SK-N-SH (cell line): ENCODE measurements at regions not wholly inside any gene's neighbourhood (a gene's known extent, or its start where the extent isn't known, plus 50 kb on each side); places are given as distances from the start of the nearest gene placed in this dataset.

Source experiments
- CTCF ChIA-PET: fragments of 300-600, 350-600 bp; formaldehyde crosslinking; extraction: SDS; loops from one replicate; lab custom pipeline; 2021; lab: Yijun Ruan, JAX
- POLR2A ChIA-PET: fragments of 350-600 bp; sonication (Branson Sonifier 250); formaldehyde crosslinking; extraction: SDS; loops from one replicate; lab custom pipeline; 2020; ENCODE audit warnings: antibody characterized with exemption, inconsistent platforms; lab: Yijun Ruan, JAX
- DNase-seq: peaks from one replicate; pipeline ENCODE4 v3.0.0; 2012
- H2AFZ ChIP-seq: fragments of 200-600 bp; sonication (generic); 2 replicates; pipeline ENCODE4 v1.8.1; 2016; ENCODE audit warnings: antibody characterized with exemption, mild to moderate bottlenecking, low read depth
- H3F3A ChIP-seq: fragments of 200-600 bp; sonication (generic); replicated peaks from 2 replicates; pipeline ENCODE3; 2016; ENCODE audit warnings: antibody characterized with exemption, mild to moderate bottlenecking; ENCODE audit not compliant: insufficient read depth
- H3K27ac ChIP-seq, 2 experiments: fragments of 200-500 bp in 1 of 2; fragments of 200-600 bp in 1 of 2; sonication (Bioruptor generic) in 1 of 2; sonication (generic), shearing (Covaris generic) in 1 of 2; 2 replicates each; pipeline versions ENCODE4 v1.5.1 to v1.6.1; 2014 to 2016; ENCODE audit warnings: low read depth in 2 of 2, inconsistent platforms in 1 of 2, low read length in 1 of 2, mild to moderate bottlenecking in 1 of 2, mixed read lengths in 1 of 2
- H3K27me3 ChIP-seq: fragments of 200-600 bp; sonication (generic), shearing (Covaris generic); 2 replicates; pipeline ENCODE4 v1.6.1; 2016; ENCODE audit warnings: mixed run types; ENCODE audit not compliant: insufficient read depth
- H3K36me3 ChIP-seq, 2 experiments: fragments of 200-500 bp in 1 of 2; fragments of 200-600 bp in 1 of 2; sonication (Bioruptor generic) in 1 of 2; sonication (generic) in 1 of 2; replicated peaks in 1 of 2; 2 replicates each; pipeline versions ENCODE3 to v1.5.1; 2014 to 2016; ENCODE audit warnings: low read length in 1 of 2, mild to moderate bottlenecking in 1 of 2; ENCODE audit not compliant: insufficient read depth in 2 of 2, control insufficient read depth in 1 of 2
- H3K4me1 ChIP-seq, 2 experiments: fragments of 200-500 bp in 1 of 2; fragments of 200-600 bp in 1 of 2; sonication (Bioruptor generic) in 1 of 2; sonication (generic), shearing (Covaris generic) in 1 of 2; 2 replicates each; pipeline versions ENCODE4 v1.5.1 to v1.6.1; 2014 to 2016; ENCODE audit warnings: low read depth in 1 of 2, low read length in 1 of 2, mixed run types in 1 of 2; ENCODE audit not compliant: insufficient read depth in 2 of 2, control insufficient read depth in 1 of 2
- H3K4me2 ChIP-seq: fragments of 200-600 bp; sonication (generic), shearing (Covaris generic); 2 replicates; pipeline ENCODE4 v1.6.1; 2017; ENCODE audit warnings: mixed run types
- H3K4me3 ChIP-seq, 2 experiments: fragments of 200-500 bp in 1 of 2; fragments of 200-600 bp in 1 of 2; sonication (Bioruptor generic) in 1 of 2; sonication (generic), shearing (Covaris generic) in 1 of 2; 2 replicates each; pipeline versions ENCODE4 v1.5.1 to v1.8.1; 2014 to 2016; ENCODE audit warnings: low read depth in 2 of 2, inconsistent platforms in 1 of 2, low read length in 1 of 2, mild to moderate bottlenecking in 1 of 2, mixed read lengths in 1 of 2, moderate library complexity in 1 of 2
- H3K79me2 ChIP-seq: fragments of 200-600 bp; sonication (generic); 2 replicates; pipeline ENCODE4 v1.8.1; 2017; ENCODE audit warnings: mild to moderate bottlenecking; ENCODE audit not compliant: insufficient read depth
- H3K9ac ChIP-seq: fragments of 200-600 bp; sonication (generic); 2 replicates; pipeline ENCODE4 v1.6.1; 2017; ENCODE audit warnings: mixed run types
- H3K9me2 ChIP-seq: fragments of 200-600 bp; sonication (generic); 2 replicates; pipeline ENCODE4 v1.6.1; 2017; ENCODE audit warnings: mixed run types
- H3K9me3 ChIP-seq: fragments of 200-600 bp; sonication (generic); 2 replicates; pipeline ENCODE4 v1.6.1; 2017; ENCODE audit warnings: mixed run types, mild to moderate bottlenecking, moderate library complexity
- H4K20me1 ChIP-seq: fragments of 200-600 bp; sonication (generic); 2 replicates; pipeline ENCODE4 v1.6.1; 2017; ENCODE audit warnings: mild to moderate bottlenecking, mixed run types; ENCODE audit not compliant: insufficient read depth
- CHD2 ChIP-seq: fragments of 150-350 bp; IDR thresholded peaks from 2 replicates; pipeline ENCODE4 v1.6.1; 2018; ENCODE audit warnings: low read length; ENCODE audit not compliant: partially characterized antibody
- FOSL2 ChIP-seq: IDR thresholded peaks from 2 replicates; pipeline ENCODE4 v1.4.0; 2012; ENCODE audit warnings: low read depth, mild to moderate bottlenecking, moderate library complexity, borderline replicate concordance
- FOXJ3 ChIP-seq: sonication (generic); formaldehyde crosslinking; IDR thresholded peaks from 2 replicates; pipeline ENCODE4 v1.5.1; 2020; ENCODE audit warnings: mild to moderate bottlenecking, missing genetic modification reagents
- FOXM1 ChIP-seq: IDR thresholded peaks from 2 replicates; pipeline ENCODE4 v1.4.0; 2012; ENCODE audit warnings: low read depth, mild to moderate bottlenecking
- MEF2A ChIP-seq: IDR thresholded peaks from 2 replicates; pipeline ENCODE4 v1.4.0; 2012; ENCODE audit warnings: low read depth, borderline replicate concordance
- MXI1 ChIP-seq: IDR thresholded peaks from 2 replicates; pipeline ENCODE4 v1.6.1; 2012; ENCODE audit warnings: mild to moderate bottlenecking, low read depth, low read length, improper control_type of control experiment
- NFIC ChIP-seq: IDR thresholded peaks from 2 replicates; pipeline ENCODE4 v1.4.0; 2012; ENCODE audit warnings: borderline replicate concordance
- NRF1 ChIP-seq: IDR thresholded peaks from 2 replicates; pipeline ENCODE4 v1.6.1; 2012; ENCODE audit warnings: low read depth, mild to moderate bottlenecking, low read length
- POLR2AphosphoS5 ChIP-seq: IDR thresholded peaks from 2 replicates; pipeline ENCODE4 v1.6.1; 2012; ENCODE audit warnings: low read depth, low read length
- RAD21 ChIP-seq: IDR thresholded peaks from 2 replicates; pipeline ENCODE4 v1.6.1; 2012; ENCODE audit warnings: mild to moderate bottlenecking, low read length
- TEAD4 ChIP-seq: IDR thresholded peaks from 2 replicates; pipeline ENCODE4 v1.4.0; 2012; ENCODE audit warnings: mild to moderate bottlenecking, borderline replicate concordance; ENCODE audit not compliant: insufficient read depth
- YY1 ChIP-seq: IDR thresholded peaks from 2 replicates; pipeline ENCODE4 v1.4.0; 2012; ENCODE audit warnings: low read depth, mild to moderate bottlenecking
- WGBS: methylation state at CpG from one replicate; pipeline ENCODE4 v1.1.6; 2017; ENCODE audit warnings: low lambda C conversion rate; 5-methylcytosine and 5-hydroxymethylcytosine counted together
- TF ChIP-seq, protein P1 (sequence below): fragments of 150-350 bp; IDR thresholded peaks from 2 replicates; pipeline ENCODE4 v1.6.1; 2016; ENCODE audit warnings: mild to moderate bottlenecking, low read depth, low read length
- TF ChIP-seq, protein P2 (sequence below): IDR thresholded peaks from 2 replicates; pipeline ENCODE4 v1.6.1; 2012; ENCODE audit warnings: mild to moderate bottlenecking, low read depth, low read length, moderate library complexity
- TF ChIP-seq, protein P3 (sequence below): IDR thresholded peaks from 2 replicates; pipeline ENCODE4; 2012

DNA sequence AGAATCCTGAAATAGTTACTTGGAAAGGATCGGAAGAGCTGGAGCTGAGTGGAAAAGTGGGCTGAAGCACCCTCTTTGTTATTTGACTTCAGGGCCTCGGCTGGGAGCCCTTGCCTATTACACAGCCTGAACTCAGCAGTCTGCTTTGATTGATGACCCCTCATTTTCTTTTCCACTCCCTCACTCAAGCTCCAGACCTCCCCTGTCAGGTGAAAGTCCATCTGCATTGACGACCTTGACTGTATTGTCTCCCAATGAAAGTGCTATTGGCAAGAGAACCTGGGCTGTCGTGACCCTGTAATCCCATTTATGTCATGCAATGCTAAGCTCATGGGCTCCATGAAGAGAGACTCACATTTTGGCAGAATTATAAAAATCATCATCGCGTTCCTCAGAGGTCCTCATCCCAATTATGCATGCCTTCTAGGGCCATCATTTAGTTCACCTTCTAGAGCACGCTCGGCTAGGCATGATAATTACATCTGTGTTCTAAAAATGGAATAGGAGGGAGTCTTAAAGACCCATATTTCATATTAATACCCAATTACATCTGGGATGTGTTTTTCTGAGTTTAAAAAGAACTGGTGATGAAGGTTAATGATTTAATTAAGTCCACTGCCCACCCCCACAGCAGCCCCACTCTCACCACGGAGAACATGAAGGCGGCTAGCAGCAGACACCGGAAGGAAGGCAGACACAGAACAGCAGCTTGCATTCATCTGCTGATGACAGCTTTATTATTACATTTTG lies 472.5 kb downstream of the PID1 start:
- Histone ChIP-seq H3F3A (no peaks in the 10 kb centered on the region), H3K36me3 (no peaks in the 10 kb centered on the region), H3K9me2 (no peaks in the 10 kb centered on the region), H3K27ac (no peak overlapping the region), H2AFZ (no peak overlapping the region), H3K4me1 (no peaks in the 10 kb centered on the region; a peak in 1 of 4 replicates), H3K9ac (no peak overlapping the region), H3K4me3 (no peak overlapping the region), H3K9me3 (no peaks in the 10 kb centered on the region), H3K4me2 (no peak overlapping the region), H4K20me1 (no peaks in the 10 kb centered on the region), H3K27me3 (no peaks in the 10 kb centered on the region), H3K79me2 (no peaks in the 10 kb centered on the region)
- 30% methylated on average over 11 of the region's 11 CpGs for WGBS
- no peak for TF ChIP-seq POLR2AphosphoS5
- TF ChIP-seq, protein P1, sequence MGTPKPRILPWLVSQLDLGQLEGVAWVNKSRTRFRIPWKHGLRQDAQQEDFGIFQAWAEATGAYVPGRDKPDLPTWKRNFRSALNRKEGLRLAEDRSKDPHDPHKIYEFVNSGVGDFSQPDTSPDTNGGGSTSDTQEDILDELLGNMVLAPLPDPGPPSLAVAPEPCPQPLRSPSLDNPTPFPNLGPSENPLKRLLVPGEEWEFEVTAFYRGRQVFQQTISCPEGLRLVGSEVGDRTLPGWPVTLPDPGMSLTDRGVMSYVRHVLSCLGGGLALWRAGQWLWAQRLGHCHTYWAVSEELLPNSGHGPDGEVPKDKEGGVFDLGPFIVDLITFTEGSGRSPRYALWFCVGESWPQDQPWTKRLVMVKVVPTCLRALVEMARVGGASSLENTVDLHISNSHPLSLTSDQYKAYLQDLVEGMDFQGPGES: no peak
- TF ChIP-seq, protein P2, sequence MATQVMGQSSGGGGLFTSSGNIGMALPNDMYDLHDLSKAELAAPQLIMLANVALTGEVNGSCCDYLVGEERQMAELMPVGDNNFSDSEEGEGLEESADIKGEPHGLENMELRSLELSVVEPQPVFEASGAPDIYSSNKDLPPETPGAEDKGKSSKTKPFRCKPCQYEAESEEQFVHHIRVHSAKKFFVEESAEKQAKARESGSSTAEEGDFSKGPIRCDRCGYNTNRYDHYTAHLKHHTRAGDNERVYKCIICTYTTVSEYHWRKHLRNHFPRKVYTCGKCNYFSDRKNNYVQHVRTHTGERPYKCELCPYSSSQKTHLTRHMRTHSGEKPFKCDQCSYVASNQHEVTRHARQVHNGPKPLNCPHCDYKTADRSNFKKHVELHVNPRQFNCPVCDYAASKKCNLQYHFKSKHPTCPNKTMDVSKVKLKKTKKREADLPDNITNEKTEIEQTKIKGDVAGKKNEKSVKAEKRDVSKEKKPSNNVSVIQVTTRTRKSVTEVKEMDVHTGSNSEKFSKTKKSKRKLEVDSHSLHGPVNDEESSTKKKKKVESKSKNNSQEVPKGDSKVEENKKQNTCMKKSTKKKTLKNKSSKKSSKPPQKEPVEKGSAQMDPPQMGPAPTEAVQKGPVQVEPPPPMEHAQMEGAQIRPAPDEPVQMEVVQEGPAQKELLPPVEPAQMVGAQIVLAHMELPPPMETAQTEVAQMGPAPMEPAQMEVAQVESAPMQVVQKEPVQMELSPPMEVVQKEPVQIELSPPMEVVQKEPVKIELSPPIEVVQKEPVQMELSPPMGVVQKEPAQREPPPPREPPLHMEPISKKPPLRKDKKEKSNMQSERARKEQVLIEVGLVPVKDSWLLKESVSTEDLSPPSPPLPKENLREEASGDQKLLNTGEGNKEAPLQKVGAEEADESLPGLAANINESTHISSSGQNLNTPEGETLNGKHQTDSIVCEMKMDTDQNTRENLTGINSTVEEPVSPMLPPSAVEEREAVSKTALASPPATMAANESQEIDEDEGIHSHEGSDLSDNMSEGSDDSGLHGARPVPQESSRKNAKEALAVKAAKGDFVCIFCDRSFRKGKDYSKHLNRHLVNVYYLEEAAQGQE: no peak
- no peak for TF ChIP-seq FOSL2
- no peak for TF ChIP-seq MXI1
- no peak for TF ChIP-seq TEAD4
- no peak for TF ChIP-seq FOXM1
- no peak for TF ChIP-seq MEF2A
- CTCF ChIA-PET: no interaction called here
- DNase-seq: no peak
- POLR2A ChIA-PET: no interaction called here

DNA sequence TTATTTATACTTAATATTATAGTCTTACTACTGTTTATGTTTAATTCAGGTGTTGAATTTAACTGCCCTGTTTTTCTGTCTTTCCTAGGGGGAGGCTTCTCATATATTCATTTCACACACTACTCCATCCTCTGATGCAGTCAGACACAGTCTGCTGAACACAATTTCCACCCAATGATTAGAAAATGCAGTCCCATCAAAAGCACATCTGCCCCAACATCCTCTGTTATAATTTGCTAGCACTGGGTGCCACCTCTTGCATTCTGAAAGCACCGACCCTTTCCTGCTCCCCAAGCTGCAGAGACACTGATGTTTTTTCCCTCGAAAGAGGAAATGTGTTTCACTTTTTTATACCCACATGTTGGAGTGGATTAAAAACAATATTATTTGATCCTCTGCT lies 474.7 kb downstream of the PID1 start:
- no peak overlapping the region for H2AFZ ChIP-seq
- 24% methylated on average over 2 of the region's 2 CpGs for WGBS
- H3K4me2 ChIP-seq: no peak overlapping the region
- H3K4me1 ChIP-seq: no peaks in the 10 kb centered on the region; a peak in 1 of 4 replicates
- no peaks in the 10 kb centered on the region for H3K9me2 ChIP-seq
- H3K79me2 ChIP-seq: no peaks in the 10 kb centered on the region
- ChIA-PET CTCF (no interaction called here), POLR2A (no interaction called here)
- no peaks in the 10 kb centered on the region for H3K9me3 ChIP-seq
- no peaks in the 10 kb centered on the region for H3F3A ChIP-seq
- TF ChIP-seq NRF1: no peak
- TF ChIP-seq, protein P2: no peak
- no peak for TF ChIP-seq FOXJ3 (CRISPR knock-in tag)
- no peak for TF ChIP-seq NFIC
- TF ChIP-seq MEF2A: no peak
- no peak for TF ChIP-seq YY1
- no peak for TF ChIP-seq POLR2AphosphoS5
- no peak for TF ChIP-seq RAD21
- TF ChIP-seq CHD2: no peak
- TF ChIP-seq, protein P3, sequence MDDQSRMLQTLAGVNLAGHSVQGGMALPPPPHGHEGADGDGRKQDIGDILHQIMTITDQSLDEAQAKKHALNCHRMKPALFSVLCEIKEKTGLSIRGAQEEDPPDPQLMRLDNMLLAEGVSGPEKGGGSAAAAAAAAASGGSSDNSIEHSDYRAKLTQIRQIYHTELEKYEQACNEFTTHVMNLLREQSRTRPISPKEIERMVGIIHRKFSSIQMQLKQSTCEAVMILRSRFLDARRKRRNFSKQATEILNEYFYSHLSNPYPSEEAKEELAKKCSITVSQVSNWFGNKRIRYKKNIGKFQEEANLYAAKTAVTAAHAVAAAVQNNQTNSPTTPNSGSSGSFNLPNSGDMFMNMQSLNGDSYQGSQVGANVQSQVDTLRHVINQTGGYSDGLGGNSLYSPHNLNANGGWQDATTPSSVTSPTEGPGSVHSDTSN: no peak
- no peaks in the 10 kb centered on the region for H4K20me1 ChIP-seq
- no peak overlapping the region for H3K9ac ChIP-seq
- no peak overlapping the region for H3K4me3 ChIP-seq
- no peak for DNase-seq
- no peak overlapping the region for H3K27ac ChIP-seq
- no peaks in the 10 kb centered on the region for H3K27me3 ChIP-seq
- no peaks in the 10 kb centered on the region for H3K36me3 ChIP-seq
